Muscle of leg (tissue), 3 donors: ENCODE measurements at regions not wholly inside any gene's neighbourhood (a gene's known extent, or its start where the extent isn't known, plus 50 kb on each side); places are given as distances from the start of the nearest gene placed in this dataset.

Experiments used
- DNase-seq: peaks from one replicate; pipeline ENCODE4 v3.0.0; 2013
- H3K27ac ChIP-seq: one replicate; pipeline ENCODE4 v1.5.1; 2013; ENCODE audit warnings: mild to moderate bottlenecking, low read length, control low read depth
- H3K27me3 ChIP-seq: one replicate; pipeline ENCODE4 v1.6.1; 2013; ENCODE audit warnings: low read length; ENCODE audit not compliant: control insufficient read depth, insufficient read depth
- H3K36me3 ChIP-seq: one replicate; pipeline ENCODE4 v1.6.1; 2013; ENCODE audit warnings: low read length; ENCODE audit not compliant: control insufficient read depth, insufficient read depth
- H3K4me1 ChIP-seq: one replicate; pipeline ENCODE4 v1.6.1; 2013; ENCODE audit warnings: low read length; ENCODE audit not compliant: control insufficient read depth, insufficient read depth
- H3K4me3 ChIP-seq: one replicate; pipeline ENCODE4 v1.5.1; 2013; ENCODE audit warnings: low read length, control low read depth
- H3K9me3 ChIP-seq: replicated peaks from 2 replicates; pipeline ENCODE4 v1.6.1; 2013; ENCODE audit warnings: low read depth, low read length; ENCODE audit not compliant: control insufficient read depth
- WGBS: methylation state at CpG from one replicate; pipeline ENCODE4 v1.1.5; 2013; ENCODE audit warnings: missing lambda C conversion rate; ENCODE audit not compliant: insufficient coverage; 5-methylcytosine and 5-hydroxymethylcytosine counted together

- Histone ChIP-seq H3K9me3 (no peaks in the 10 kb centered on the region), H3K27ac (no peak overlapping the region), H3K27me3 (peaks cover 21% of the 10 kb centered on the region), H3K4me3 (no peak overlapping the region), H3K4me1 (peaks cover 1% of the 10 kb centered on the region), H3K36me3 (no peaks in the 10 kb centered on the region)
- WGBS: 84% methylated on average over 9 of the region's 11 CpGs
- no peak for DNase-seq
Observed at GRCh38 chr2:878245-878930, 72.3 kb upstream of the SNTG2 start.

- Histone ChIP-seq H3K9me3 (no peaks in the 10 kb centered on the region), H3K4me3 (no peak overlapping the region), H3K4me1 (no peaks in the 10 kb centered on the region), H3K27ac (no peak overlapping the region), H3K27me3 (peaks cover 15% of the 10 kb centered on the region), H3K36me3 (no peaks in the 10 kb centered on the region)
- 92% methylated on average over 13 of the region's 14 CpGs for WGBS
- no peak for DNase-seq
Observed at GRCh38 chr2:877747-878146, 72.9 kb upstream of the SNTG2 start.

GRCh38 chr2:875687-876615, 74.7 kb upstream of the SNTG2 start:
- Histone ChIP-seq H3K36me3 (no peaks in the 10 kb centered on the region), H3K27ac (no peak overlapping the region), H3K4me1 (no peaks in the 10 kb centered on the region), H3K27me3 (peaks cover 3% of the 10 kb centered on the region), H3K9me3 (no peaks in the 10 kb centered on the region), H3K4me3 (no peak overlapping the region)
- 87% methylated on average over 20 of the region's 23 CpGs for WGBS
- no peak for DNase-seq

GRCh38 chr2:873651-874580, 76.7 kb upstream of the SNTG2 start:
- DNase-seq: no peak
- no peak overlapping the region for H3K27ac ChIP-seq
- whole genome bisulfite sequencing: 82% methylated on average over 27 of the region's 27 CpGs
- H3K4me3 ChIP-seq: no peak overlapping the region
- no peaks in the 10 kb centered on the region for H3K9me3 ChIP-seq
- H3K27me3 ChIP-seq: peaks cover 12% of the 10 kb centered on the region
- no peaks in the 10 kb centered on the region for H3K4me1 ChIP-seq
- no peaks in the 10 kb centered on the region for H3K36me3 ChIP-seq

- Histone ChIP-seq H3K27ac (no peak overlapping the region), H3K27me3 (peaks cover 10% of the 10 kb centered on the region), H3K4me1 (no peaks in the 10 kb centered on the region), H3K9me3 (no peaks in the 10 kb centered on the region), H3K4me3 (no peak overlapping the region), H3K36me3 (no peaks in the 10 kb centered on the region)
- DNase-seq: no peak
- WGBS: 92% methylated on average over 4 of the region's 4 CpGs
Observed at GRCh38 chr2:873027-873426, 77.6 kb upstream of the SNTG2 start.

GRCh38 chr2:871926-872680, 78.5 kb upstream of the SNTG2 start:
- no peak for DNase-seq
- Histone ChIP-seq H3K27me3 (peaks cover 13% of the 10 kb centered on the region), H3K4me3 (no peak overlapping the region), H3K36me3 (no peaks in the 10 kb centered on the region), H3K4me1 (no peaks in the 10 kb centered on the region), H3K9me3 (no peaks in the 10 kb centered on the region), H3K27ac (no peak overlapping the region)
- WGBS: 70% methylated on average over 12 of the region's 19 CpGs

- peaks cover 14% of the 10 kb centered on the region for H3K27me3 ChIP-seq
Observed at GRCh38 chr2:871175-871727, 79.4 kb upstream of the SNTG2 start.

GRCh38 chr2:870426-870825, 80.2 kb upstream of the SNTG2 start:
- H3K27me3 ChIP-seq: peaks cover 20% of the 10 kb centered on the region
- WGBS: 66% methylated on average over 4 of the region's 8 CpGs

More at GRCh38 chr2:871175-871727, 79.4 kb upstream of the SNTG2 start:
- H3K9me3 ChIP-seq: no peaks in the 10 kb centered on the region
- no peak overlapping the region for H3K27ac ChIP-seq
- DNase-seq: no peak
- H3K36me3 ChIP-seq: no peaks in the 10 kb centered on the region
- no peak overlapping the region for H3K4me3 ChIP-seq
- no peaks in the 10 kb centered on the region for H3K4me1 ChIP-seq
- WGBS: 85% methylated on average over 24 of the region's 24 CpGs

GRCh38 chr2:869894-870293, 80.8 kb upstream of the SNTG2 start:
- WGBS: no CpG with 5 or more reads among the region's 1 CpG
- no peak overlapping the region for H3K4me3 ChIP-seq
- peaks cover 22% of the 10 kb centered on the region for H3K27me3 ChIP-seq
- no peaks in the 10 kb centered on the region for H3K9me3 ChIP-seq
- no peak overlapping the region for H3K27ac ChIP-seq
- no peak for DNase-seq
- H3K36me3 ChIP-seq: no peaks in the 10 kb centered on the region
- no peaks in the 10 kb centered on the region for H3K4me1 ChIP-seq

More at GRCh38 chr2:870426-870825, 80.2 kb upstream of the SNTG2 start:
- no peaks in the 10 kb centered on the region for H3K36me3 ChIP-seq
- no peak for DNase-seq
- no peaks in the 10 kb centered on the region for H3K9me3 ChIP-seq
- H3K27ac ChIP-seq: no peak overlapping the region
- no peaks in the 10 kb centered on the region for H3K4me1 ChIP-seq
- H3K4me3 ChIP-seq: no peak overlapping the region
